H1 (cell line): ENCODE measurements at regions not wholly inside any gene's neighbourhood (a gene's known extent, or its start where the extent isn't known, plus 50 kb on each side); places are given as distances from the start of the nearest gene placed in this dataset.

Experiments
- CTCF ChIA-PET: fragments of 300-600 bp; sonication (Branson Sonifier 250); formaldehyde crosslinking; loops from one replicate; lab custom pipeline; 2021; ENCODE audit not compliant: partially characterized antibody; lab: Charles Lee
- POLR2A ChIA-PET: fragments of 300-600 bp; sonication (Branson Sonifier 250); formaldehyde crosslinking; loops from one replicate; lab custom pipeline; 2021; ENCODE audit warnings: inconsistent platforms; ENCODE audit not compliant: partially characterized antibody; lab: Charles Lee
- DNase-seq, 2 experiments: peaks; one replicate each; pipeline versions ENCODE4 v3.0.0 to v3.0.0-alpha.2; 2010 to 2022; ENCODE audit warnings: low spot score in 2 of 2, low read depth in 1 of 2, mixed read lengths in 1 of 2
- FAIRE-seq: peaks from 2 replicates; lab custom pipeline; 2011; peaks lifted over from hg19 to GRCh38; lab: Jason Lieb, UNC
- H2AFZ ChIP-seq: 2 replicates; pipeline ENCODE4 v1.8.1; 2012; ENCODE audit warnings: low read length, inconsistent platforms
- H2AK5ac ChIP-seq: 2 replicates; pipeline ENCODE4 v1.6.1; 2013; ENCODE audit warnings: low read depth, low read length
- H2BK120ac ChIP-seq: replicated peaks from 2 replicates; pipeline ENCODE3; 2013; ENCODE audit warnings: low read depth, low read length, inconsistent platforms
- H2BK12ac ChIP-seq: 2 replicates; pipeline ENCODE4 v1.6.1; 2013; ENCODE audit warnings: low read depth, low read length
- H2BK15ac ChIP-seq: 2 replicates; pipeline ENCODE4 v1.6.1; 2013; ENCODE audit warnings: low read length
- H2BK20ac ChIP-seq: 2 replicates; pipeline ENCODE4 v1.6.1; 2013; ENCODE audit warnings: low read length
- H2BK5ac ChIP-seq: 2 replicates; pipeline ENCODE4 v1.6.1; 2013; ENCODE audit warnings: low read depth, low read length
- H3K14ac ChIP-seq: 2 replicates; pipeline ENCODE4 v1.6.1; 2013; ENCODE audit warnings: inconsistent platforms; ENCODE audit not compliant: insufficient read length
- H3K18ac ChIP-seq: 2 replicates; pipeline ENCODE4 v1.6.1; 2013; ENCODE audit warnings: low read length; ENCODE audit errors: extremely low read depth
- H3K23ac ChIP-seq: 2 replicates; pipeline ENCODE4 v1.6.1; 2013; ENCODE audit warnings: inconsistent platforms; ENCODE audit not compliant: insufficient read length
- H3K23me2 ChIP-seq: 2 replicates; pipeline ENCODE4 v1.6.1; 2013; ENCODE audit warnings: low read depth, low read length
- H3K27ac ChIP-seq: 2 replicates; pipeline ENCODE4 v1.6.1; 2011; ENCODE audit warnings: low read depth, low read length, inconsistent platforms
- H3K27me3 ChIP-seq, 4 experiments: replicated peaks in 1 of 4; 1 replicate in 1 of 4; 2 replicates in 3 of 4; pipeline versions ENCODE4 v1.6.1 to v1.8.1; 2011 to 2013; ENCODE audit warnings: low read length in 3 of 4, mild to moderate bottlenecking in 3 of 4, inconsistent platforms in 2 of 4, mixed read lengths in 2 of 4, moderate library complexity in 1 of 4; ENCODE audit not compliant: control insufficient read depth in 3 of 4, insufficient read depth in 3 of 4; ENCODE audit errors: extremely low read depth in 1 of 4
- H3K36me3 ChIP-seq, 4 experiments: 2 replicates each; pipeline versions ENCODE4 v1.6.1 to v1.8.1; 2011 to 2013; ENCODE audit warnings: mild to moderate bottlenecking in 4 of 4, low read length in 3 of 4, moderate library complexity in 2 of 4, control low read depth in 1 of 4, inconsistent platforms in 1 of 4; ENCODE audit not compliant: insufficient read depth in 4 of 4, control insufficient read depth in 2 of 4
- H3K4ac ChIP-seq: replicated peaks from 2 replicates; pipeline ENCODE3; 2013; ENCODE audit warnings: low read length, low read depth, mixed read lengths, inconsistent platforms; ENCODE audit not compliant: insufficient read length
- H3K4me1 ChIP-seq, 4 experiments: replicated peaks in 1 of 4; 1 replicate in 1 of 4; 2 replicates in 3 of 4; pipeline versions ENCODE4 v1.6.1 to v1.8.1; 2011 to 2013; ENCODE audit warnings: low read length in 3 of 4, inconsistent platforms in 2 of 4, mixed read lengths in 1 of 4; ENCODE audit not compliant: insufficient read depth in 4 of 4, control insufficient read depth in 3 of 4
- H3K4me2 ChIP-seq, 2 experiments: 2 replicates each; pipeline versions ENCODE4 v1.6.1 to v1.8.1; 2011 to 2013; ENCODE audit warnings: low read depth in 2 of 2, low read length in 2 of 2, control low read depth in 1 of 2, inconsistent platforms in 1 of 2, mild to moderate bottlenecking in 1 of 2; ENCODE audit not compliant: insufficient read depth in 1 of 2
- H3K4me3 ChIP-seq, 4 experiments: fragments of 200-600, 300-600 bp in 1 of 4; sonication (generic), shearing (Covaris generic), sonication (Bioruptor Twin) in 1 of 4; 2 replicates each; pipeline versions ENCODE4 v1.5.1 to v1.8.1; 2011 to 2016; ENCODE audit warnings: low read length in 4 of 4, low read depth in 3 of 4, control low read depth in 2 of 4, inconsistent platforms in 2 of 4, mild to moderate bottlenecking in 2 of 4, mixed read lengths in 1 of 4, moderate library complexity in 1 of 4; ENCODE audit not compliant: insufficient read depth in 2 of 4; ENCODE audit errors: extremely low read depth in 1 of 4
- H3K56ac ChIP-seq: replicated peaks from 2 replicates; pipeline ENCODE3; 2013; ENCODE audit warnings: low read depth, mild to moderate bottlenecking, mixed read lengths, low read length, inconsistent platforms; ENCODE audit not compliant: insufficient read length
- H3K79me1 ChIP-seq: 2 replicates; pipeline ENCODE4 v1.6.1; 2013; ENCODE audit warnings: low read depth, low read length, control low read depth
- H3K79me2 ChIP-seq, 2 experiments: 2 replicates each; pipeline versions ENCODE4 v1.6.1 to v1.8.1; 2012 to 2013; ENCODE audit warnings: low read length in 2 of 2, mild to moderate bottlenecking in 2 of 2, inconsistent platforms in 1 of 2; ENCODE audit not compliant: insufficient read depth in 2 of 2, control insufficient read depth in 1 of 2
- H3K9ac ChIP-seq, 4 experiments: replicated peaks in 1 of 4; 1 replicate in 1 of 4; 2 replicates in 3 of 4; pipeline versions ENCODE4 v1.6.1 to v1.8.1; 2011 to 2013; ENCODE audit warnings: low read depth in 3 of 4, low read length in 3 of 4, control low read depth in 2 of 4, mild to moderate bottlenecking in 2 of 4, moderate library complexity in 2 of 4, inconsistent platforms in 1 of 4; ENCODE audit errors: extremely low read depth in 1 of 4
- H3K9me3 ChIP-seq, 2 experiments: 2 replicates each; pipeline versions ENCODE4 v1.6.1 to v1.8.1; 2012 to 2013; ENCODE audit warnings: mild to moderate bottlenecking in 2 of 2, moderate library complexity in 2 of 2, control low read depth in 1 of 2, inconsistent platforms in 1 of 2, low read depth in 1 of 2, low read length in 1 of 2, mixed read lengths in 1 of 2; ENCODE audit not compliant: insufficient read depth in 2 of 2
- H4K20me1 ChIP-seq, 2 experiments: replicated peaks in 1 of 2; 2 replicates each; pipeline versions ENCODE3 to v1.8.1; 2011 to 2013; ENCODE audit warnings: inconsistent platforms in 2 of 2, low read length in 2 of 2, mild to moderate bottlenecking in 1 of 2; ENCODE audit not compliant: insufficient read depth in 2 of 2, control insufficient read depth in 1 of 2
- H4K5ac ChIP-seq: 2 replicates; pipeline ENCODE4 v1.6.1; 2013; ENCODE audit warnings: low read length, low read depth, mixed read lengths, inconsistent platforms; ENCODE audit not compliant: insufficient read length
- H4K8ac ChIP-seq: 2 replicates; pipeline ENCODE4 v1.8.0; 2013; ENCODE audit warnings: mild to moderate bottlenecking, moderate library complexity, low read length, inconsistent platforms; ENCODE audit not compliant: insufficient read depth; ENCODE audit errors: extremely low read depth
- H4K91ac ChIP-seq: replicated peaks from 2 replicates; pipeline ENCODE3; 2013; ENCODE audit warnings: low read length, mixed read lengths, inconsistent platforms; ENCODE audit not compliant: insufficient read length
- ASH2L ChIP-seq: fragments of 200-600, 300-600 bp; sonication (generic); IDR thresholded peaks from one replicate; pipeline ENCODE4 v1.7.1; 2017; ENCODE audit warnings: low read length
- ATF2 ChIP-seq: IDR thresholded peaks from 2 replicates; pipeline ENCODE4 v1.6.1; 2012; ENCODE audit warnings: low read length, inconsistent platforms
- ATF3 ChIP-seq: IDR thresholded peaks from 2 replicates; pipeline ENCODE4 v1.6.1; 2011; ENCODE audit warnings: low read depth, mild to moderate bottlenecking, low read length; ENCODE audit not compliant: insufficient read depth
- BACH1 ChIP-seq: IDR thresholded peaks from 2 replicates; pipeline ENCODE4 v1.6.1; 2012; ENCODE audit warnings: low read length, improper control_type of control experiment
- CHD1 ChIP-seq: IDR thresholded peaks from 2 replicates; pipeline ENCODE4 v1.6.1; 2012; ENCODE audit warnings: low read depth, low read length, improper control_type of control experiment
- HDAC2 ChIP-seq, 2 experiments: fragments of 300-600 bp in 1 of 2; sonication (generic) in 1 of 2; IDR thresholded peaks; 2 replicates each; pipeline ENCODE4 v1.6.1; 2011 to 2012; ENCODE audit warnings: low read depth in 2 of 2, low read length in 2 of 2, mild to moderate bottlenecking in 2 of 2, moderate library complexity in 2 of 2, borderline replicate concordance in 1 of 2, inconsistent platforms in 1 of 2
- KDM4A ChIP-seq: IDR thresholded peaks from one replicate; pipeline ENCODE4 v1.7.1; 2012; ENCODE audit warnings: low read depth, mild to moderate bottlenecking, moderate library complexity, low read length, inconsistent platforms; ENCODE audit not compliant: severe bottlenecking
- NRF1 ChIP-seq: IDR thresholded peaks from 2 replicates; pipeline ENCODE4 v1.6.1; 2011; ENCODE audit warnings: mild to moderate bottlenecking, low read depth, low read length, improper control_type of control experiment
- RFX5 ChIP-seq: IDR thresholded peaks from 2 replicates; pipeline ENCODE4 v1.6.1; 2011; ENCODE audit warnings: low read depth, low read length, improper control_type of control experiment, borderline replicate concordance
- RXRA ChIP-seq: IDR thresholded peaks from 2 replicates; pipeline ENCODE4 v1.6.1; 2011; ENCODE audit warnings: low read depth, mild to moderate bottlenecking, low read length, moderate library complexity; ENCODE audit not compliant: insufficient read depth
- SIRT6 ChIP-seq: IDR thresholded peaks from one replicate; pipeline ENCODE4 v1.7.1; 2012; ENCODE audit warnings: low read length, inconsistent platforms
- SRF ChIP-seq: IDR thresholded peaks from 2 replicates; pipeline ENCODE4 v1.6.1; 2011; ENCODE audit warnings: mild to moderate bottlenecking, low read depth, low read length, moderate library complexity
- SUZ12 ChIP-seq: fragments of 200-600 bp; sonication (generic); IDR thresholded peaks from 2 replicates; pipeline ENCODE4 v1.6.1; 2012; ENCODE audit warnings: mild to moderate bottlenecking, inconsistent platforms, low read length, moderate library complexity, mixed read lengths
- WGBS, 2 experiments: shearing (Covaris generic) in 1 of 2; methylation state at CpG; one replicate each; pipeline versions ENCODE4 v1.1.6 to v1.1.7; 2013 to 2015; ENCODE audit warnings: low lambda C conversion rate in 2 of 2, mixed read lengths in 2 of 2, inconsistent platforms in 1 of 2, low coverage in 1 of 2, missing lambda C conversion rate in 1 of 2; ENCODE audit not compliant: insufficient replicate concordance in 2 of 2, insufficient coverage in 1 of 2, insufficient read length in 1 of 2; ENCODE audit errors: extremely low coverage in 1 of 2, missing lambda C conversion rate in 1 of 2; 5-methylcytosine and 5-hydroxymethylcytosine counted together

GRCh38 chr9:73090214-73090613, 61.5 kb upstream of the ANXA1 start:
- H3K4me3 ChIP-seq: no peak overlapping the region
- H4K8ac ChIP-seq: no peak overlapping the region
- H3K4ac ChIP-seq: no peak overlapping the region
- CTCF ChIA-PET: interaction anchor here (0.6 to 2.2 kb wide), 9 partner anchors 9 to 246 kb away, joined by 3 to 10 read pairs (median 4); no protein-coding TSS in a partner anchor
- H2BK5ac ChIP-seq: no peak overlapping the region
- H3K23me2 ChIP-seq: no peaks in the 10 kb centered on the region
- no peak overlapping the region for H2BK20ac ChIP-seq
- no peak overlapping the region for H2AFZ ChIP-seq
- H3K56ac ChIP-seq: no peak overlapping the region
- 83% methylated on average over 3 of the region's 3 CpGs; no CpG with 5 or more reads in 1 of the 2 experiments for WGBS, 2 experiments
- H3K79me2 ChIP-seq: no peaks in the 10 kb centered on the region
- H3K4me1 ChIP-seq: no peaks in the 10 kb centered on the region; a peak in 1 of 7 replicates
- no peak overlapping the region for H3K14ac ChIP-seq
- no peaks in the 10 kb centered on the region for H4K20me1 ChIP-seq
- no peaks in the 10 kb centered on the region for H3K9me3 ChIP-seq
- DNase-seq (no peak), FAIRE-seq (no peak)
- no peak overlapping the region for H2AK5ac ChIP-seq
- H2BK15ac ChIP-seq: no peak overlapping the region
- no peak overlapping the region for H3K18ac ChIP-seq
- H4K91ac ChIP-seq: no peak overlapping the region
- H3K79me1 ChIP-seq: no peaks in the 10 kb centered on the region
- H4K5ac ChIP-seq: no peak overlapping the region
- POLR2A ChIA-PET: no interaction called here
- H3K9ac ChIP-seq: no peak overlapping the region
- no peak overlapping the region for H2BK12ac ChIP-seq
- H3K23ac ChIP-seq: no peak overlapping the region
- no peak overlapping the region for H2BK120ac ChIP-seq
- H3K27me3 ChIP-seq: no peaks in the 10 kb centered on the region
- no peaks in the 10 kb centered on the region for H3K36me3 ChIP-seq
- H3K4me2 ChIP-seq: no peak overlapping the region
- H3K27ac ChIP-seq: no peak overlapping the region
- no peak for TF ChIP-seq SIRT6
- no peak for TF ChIP-seq BACH1
- no peak for TF ChIP-seq ASH2L
- TF ChIP-seq CHD1: no peak
- TF ChIP-seq RXRA: no peak
- no peak for TF ChIP-seq RFX5
- no peak for TF ChIP-seq KDM4A
- no peak for TF ChIP-seq ATF2
- no peak for TF ChIP-seq HDAC2 (IDR thresholded peaks at IDR 0.05; ENCODE audit: borderline replicate concordance in 1 of 2, low read depth in 2 of 2, low read length in 2 of 2)
- TF ChIP-seq SUZ12: no peak
- no peak for TF ChIP-seq SRF
- no peak for TF ChIP-seq NRF1
- no peak for TF ChIP-seq ATF3
